Hepatocyte (in vitro differentiated cells): ENCODE measurements at regions not wholly inside any gene's neighbourhood (a gene's known extent, or its start where the extent isn't known, plus 50 kb on each side); places are given as distances from the start of the nearest gene placed in this dataset.

ENCODE experiments used
- EZH2phosphoT487 ChIP-seq: fragments of 200-600 bp; sonication (generic); IDR thresholded peaks from one replicate; pipeline ENCODE4 v1.6.1; 2018; ENCODE audit warnings: antibody characterized with exemption, mild to moderate bottlenecking, low read depth, moderate library complexity; ENCODE audit not compliant: unreplicated experiment, severe bottlenecking
- TF ChIP-seq, protein P1 (sequence below): fragments of 200-600 bp; sonication (generic); IDR thresholded peaks from 2 replicates; pipeline ENCODE4 v1.5.1; 2016; ENCODE audit warnings: antibody characterized with exemption, mild to moderate bottlenecking; ENCODE audit not compliant: poor library complexity

DNA sequence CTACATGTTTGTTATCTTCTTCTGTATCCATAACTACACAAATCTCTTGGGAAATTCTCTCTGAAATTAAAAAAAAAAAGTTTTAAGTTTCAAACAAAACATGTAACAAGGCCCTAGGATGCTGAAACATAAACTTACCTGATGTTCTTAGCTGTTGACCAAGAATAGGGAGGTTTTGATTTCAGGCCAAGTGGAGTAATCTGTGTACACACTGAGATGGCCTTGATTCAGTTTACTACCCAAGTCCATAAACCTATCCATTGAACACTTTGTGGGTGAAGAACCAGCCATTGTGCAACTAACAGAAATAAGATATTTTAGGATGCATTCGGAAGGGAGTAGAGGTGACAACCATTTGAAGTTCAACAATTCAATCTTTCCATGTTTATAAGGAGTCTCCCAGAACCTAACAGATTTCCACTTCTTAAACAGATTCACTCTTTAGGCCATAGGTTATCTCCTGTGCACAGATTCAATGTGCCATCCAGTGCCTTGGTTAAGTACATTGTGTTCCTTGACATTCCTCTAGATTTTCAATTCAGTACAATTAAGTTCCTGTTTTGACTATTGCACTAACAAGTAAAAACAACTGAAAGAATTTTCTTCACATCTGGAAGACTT lies 143.1 kb downstream of the CRPPA start:
- TF ChIP-seq, protein P1, sequence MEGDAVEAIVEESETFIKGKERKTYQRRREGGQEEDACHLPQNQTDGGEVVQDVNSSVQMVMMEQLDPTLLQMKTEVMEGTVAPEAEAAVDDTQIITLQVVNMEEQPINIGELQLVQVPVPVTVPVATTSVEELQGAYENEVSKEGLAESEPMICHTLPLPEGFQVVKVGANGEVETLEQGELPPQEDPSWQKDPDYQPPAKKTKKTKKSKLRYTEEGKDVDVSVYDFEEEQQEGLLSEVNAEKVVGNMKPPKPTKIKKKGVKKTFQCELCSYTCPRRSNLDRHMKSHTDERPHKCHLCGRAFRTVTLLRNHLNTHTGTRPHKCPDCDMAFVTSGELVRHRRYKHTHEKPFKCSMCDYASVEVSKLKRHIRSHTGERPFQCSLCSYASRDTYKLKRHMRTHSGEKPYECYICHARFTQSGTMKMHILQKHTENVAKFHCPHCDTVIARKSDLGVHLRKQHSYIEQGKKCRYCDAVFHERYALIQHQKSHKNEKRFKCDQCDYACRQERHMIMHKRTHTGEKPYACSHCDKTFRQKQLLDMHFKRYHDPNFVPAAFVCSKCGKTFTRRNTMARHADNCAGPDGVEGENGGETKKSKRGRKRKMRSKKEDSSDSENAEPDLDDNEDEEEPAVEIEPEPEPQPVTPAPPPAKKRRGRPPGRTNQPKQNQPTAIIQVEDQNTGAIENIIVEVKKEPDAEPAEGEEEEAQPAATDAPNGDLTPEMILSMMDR = no peak
- no peak for TF ChIP-seq EZH2phosphoT487
